DMS53 treated with DMSO at 0.1 percent for 48 hours (cell line): ENCODE measurements at regions not wholly inside any gene's neighbourhood (a gene's known extent, or its start where the extent isn't known, plus 50 kb on each side); places are given as distances from the start of the nearest gene placed in this dataset.

Experiments
- DNase-seq: peaks from one replicate; lab custom pipeline; 2025; ENCODE audit not compliant: unreplicated experiment; lab: John Stamatoyannopoulos, UW

DNA sequence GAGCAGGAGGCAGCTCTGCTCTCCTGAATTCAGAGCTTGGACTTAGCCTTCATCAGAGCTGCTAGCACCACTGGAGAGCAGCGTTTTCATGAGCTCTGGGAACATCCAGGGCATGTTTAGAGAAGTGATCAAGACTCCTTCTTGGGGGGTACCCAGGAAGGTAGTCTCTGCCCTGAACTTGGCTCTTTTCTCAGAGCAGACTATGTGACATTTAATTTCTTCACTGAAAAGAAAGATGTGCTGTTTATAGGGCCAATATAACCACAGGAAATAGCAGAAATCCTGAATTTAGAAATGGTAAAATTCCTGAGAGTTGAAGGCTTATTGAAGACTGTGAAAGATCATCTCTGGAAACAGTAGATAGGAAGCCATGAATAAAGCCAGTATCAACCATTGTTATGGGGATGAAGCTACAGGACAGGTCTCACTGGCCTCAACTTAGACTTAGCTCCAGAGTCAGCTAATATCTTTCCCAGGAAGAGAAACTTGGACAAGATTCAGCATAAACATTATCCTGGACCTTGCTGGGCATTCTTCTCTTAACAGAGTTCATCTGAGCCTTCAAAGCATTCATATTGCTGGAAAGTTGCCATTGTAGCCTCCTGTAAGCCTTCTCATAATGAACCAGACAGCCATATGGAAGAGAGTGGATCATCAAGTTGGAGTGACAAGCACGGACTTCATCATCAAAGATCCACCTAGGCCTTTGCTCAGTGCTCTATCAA is 386.6 kb upstream of the THBS1 start:
- no peak for DNase-seq

DNA sequence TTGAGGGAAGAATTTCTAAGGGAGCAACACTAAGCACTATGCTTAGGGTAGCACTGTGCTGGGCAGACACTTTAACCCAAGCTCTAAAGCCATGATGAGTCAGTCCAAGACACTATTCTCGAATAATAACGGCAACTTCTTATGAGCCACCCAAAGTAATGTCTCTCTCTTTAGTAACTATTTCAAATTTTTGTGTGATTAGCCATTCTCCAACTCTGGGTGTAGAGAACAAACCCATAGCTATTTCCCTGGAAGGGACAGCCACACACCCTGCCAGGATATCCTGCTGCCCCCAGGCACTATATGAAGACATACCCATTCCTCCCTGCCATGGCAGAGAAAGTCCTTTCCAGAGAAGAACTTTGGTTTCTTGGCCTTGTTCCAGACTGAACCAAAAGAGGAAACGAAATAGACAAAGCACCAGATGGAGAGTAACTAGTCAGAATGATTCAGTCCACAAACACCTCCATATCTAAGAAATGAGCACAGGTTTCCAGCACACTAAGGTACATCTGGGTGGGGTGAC is 384.9 kb upstream of the THBS1 start:
- no peak for DNase-seq

GRCh38 chr15:39198044-39199000 is 382.6 kb upstream of the THBS1 start:
- no peak for DNase-seq

GRCh38 chr15:39199076-39199475 is 381.8 kb upstream of the THBS1 start:
- DNase-seq = no peak

DNA sequence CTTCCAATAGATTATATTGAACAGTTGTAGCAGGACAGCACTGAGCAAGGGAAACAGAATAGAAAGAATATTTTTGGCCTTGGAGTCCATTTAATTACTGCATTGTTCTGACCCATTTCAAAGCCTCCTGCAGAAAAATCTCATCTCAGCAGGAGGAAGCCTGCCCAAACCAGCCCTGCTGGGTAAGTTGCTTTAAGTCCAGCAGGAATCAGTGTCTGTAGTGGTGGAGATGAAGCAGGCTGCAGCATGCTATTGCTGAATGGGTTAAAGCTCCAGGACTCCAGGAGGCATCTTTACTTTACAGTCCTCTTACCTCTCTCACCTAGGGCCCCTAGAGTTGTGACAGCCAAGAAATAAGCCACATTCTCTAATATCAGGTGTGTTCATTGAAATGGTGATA is 380.3 kb upstream of the THBS1 start:
- no peak for DNase-seq

- no peak for DNase-seq
Observed at GRCh38 chr15:39202641-39203040, 378.2 kb upstream of the THBS1 start.

DNA sequence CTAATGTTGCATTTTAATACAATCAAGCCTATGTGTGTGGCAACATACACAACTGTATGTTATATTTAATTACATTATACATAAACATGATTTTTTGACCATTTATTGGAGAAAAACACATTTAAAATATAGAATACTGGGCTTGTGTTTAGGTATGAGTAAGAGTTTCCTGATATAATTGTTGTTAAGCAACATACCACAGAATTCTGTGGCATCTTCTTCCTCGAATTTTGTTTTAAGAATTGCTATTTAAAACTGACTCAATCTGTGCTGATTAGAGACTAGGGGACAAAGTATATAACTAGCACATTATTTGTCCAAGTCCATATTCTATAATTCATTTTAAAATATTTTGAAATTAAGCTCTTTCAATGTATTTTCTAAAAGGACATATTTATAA is 376.8 kb upstream of the THBS1 start:
- no peak for DNase-seq

- no peak for DNase-seq
Observed at GRCh38 chr15:39205081-39205480, 375.8 kb upstream of the THBS1 start.

GRCh38 chr15:39205506-39206371 is 375.1 kb upstream of the THBS1 start:
- no peak for DNase-seq

DNA sequence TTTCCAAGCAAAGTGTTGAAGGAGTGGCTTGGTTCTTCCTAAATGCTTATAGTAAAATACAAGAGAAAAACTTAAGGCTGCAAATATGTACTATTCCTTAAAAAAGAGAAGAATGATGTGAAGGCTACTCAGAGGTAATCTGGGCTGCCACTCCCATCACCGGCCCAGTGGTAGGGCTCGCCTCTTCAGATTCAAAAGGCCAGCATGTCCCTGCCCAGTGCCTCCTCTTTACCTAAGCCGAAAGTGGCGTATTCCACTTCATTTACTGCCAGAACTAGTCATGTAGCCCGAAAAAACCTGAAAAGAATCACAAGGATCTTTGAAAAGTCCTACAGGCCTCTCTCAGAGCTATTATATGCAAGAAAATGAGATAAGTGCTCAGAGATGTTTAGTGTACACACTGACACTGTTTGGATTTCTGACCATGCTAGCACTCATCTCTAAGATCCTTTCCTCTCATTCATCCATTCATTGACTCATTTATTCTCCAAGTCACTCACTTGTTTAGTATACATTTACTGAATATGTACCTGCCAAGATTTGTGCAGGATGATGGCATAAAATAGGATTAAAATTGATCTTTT is 373.3 kb upstream of the THBS1 start:
- DNase-seq = no peak

DNA sequence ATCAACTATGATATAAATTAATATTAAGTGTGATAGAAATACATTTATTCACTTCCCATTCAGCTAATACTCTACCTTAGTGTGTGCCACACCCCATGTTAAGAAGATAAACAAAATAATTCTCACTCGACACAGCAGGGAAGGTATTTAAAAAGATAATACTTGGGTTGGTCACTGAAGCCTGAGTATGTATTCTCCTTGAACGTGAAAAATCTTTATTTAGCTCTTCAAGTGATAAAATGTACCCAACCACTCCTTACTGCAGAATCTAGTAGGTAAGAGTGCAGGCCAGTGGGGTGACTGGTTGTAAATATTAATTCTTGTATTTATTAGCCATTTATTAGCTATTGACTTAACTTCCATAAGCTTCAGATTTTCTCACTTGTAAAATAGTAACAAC is 372.7 kb upstream of the THBS1 start:
- DNase-seq = no peak

GRCh38 chr15:39209548-39210211 is 371.2 kb upstream of the THBS1 start:
- DNase-seq = no peak

- DNase-seq = no peak
Observed at GRCh38 chr15:39211108-39211979, 369.5 kb upstream of the THBS1 start.

DNA sequence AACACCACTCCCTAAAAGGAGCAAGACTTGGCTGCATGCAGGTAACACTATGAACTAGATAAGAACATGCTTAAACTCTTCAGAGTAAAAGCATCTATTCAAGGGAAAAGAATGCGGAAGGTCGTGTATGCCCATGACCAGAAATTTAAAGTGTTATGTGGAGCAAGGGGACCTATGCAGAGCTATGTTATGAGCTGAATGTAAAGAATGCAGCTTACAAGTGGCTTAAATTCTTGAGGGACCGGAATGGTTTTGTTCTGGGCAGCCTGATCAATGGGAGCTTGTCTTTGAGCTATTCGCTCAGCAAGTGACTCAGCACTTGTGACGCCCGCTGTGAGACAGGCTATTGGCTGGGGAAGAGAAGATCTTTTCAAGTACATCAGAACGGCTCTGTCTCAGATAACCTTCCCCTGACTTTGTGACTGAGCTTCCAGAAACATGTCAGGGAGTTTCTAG is 367.5 kb upstream of the THBS1 start:
- DNase-seq = no peak

- DNase-seq = no peak
Observed at GRCh38 chr15:39215015-39215414, 365.9 kb upstream of the THBS1 start.

GRCh38 chr15:39216816-39217215 is 364.1 kb upstream of the THBS1 start:
- DNase-seq = no peak

GRCh38 chr15:39219608-39220007 is 361.3 kb upstream of the THBS1 start:
- DNase-seq = no peak

- peak; percentile 23 for DNase-seq
Observed at GRCh38 chr15:39226169-39226937, 354.5 kb upstream of the THBS1 start.
